B cell (primary cell): ENCODE measurements at regions not wholly inside any gene's neighbourhood (a gene's known extent, or its start where the extent isn't known, plus 50 kb on each side); places are given as distances from the start of the nearest gene placed in this dataset.

Experiments
- ATAC-seq: fragments of 200-7000 bp; cut with Tn5 transposase; one replicate; pipeline ENCODE4 v1.10.0; 2021; ENCODE audit warnings: low read depth, mild to moderate bottlenecking, moderate number of reproducible peaks, moderate library complexity
- CTCF ChIA-PET: fragments of 350-600 bp; sonication (Branson Sonifier 250); formaldehyde crosslinking; loops from one replicate; lab custom pipeline; 2021; ENCODE audit warnings: antibody characterized with exemption, inconsistent platforms; lab: Charles Lee
- POLR2A ChIA-PET: fragments of 350-600 bp; sonication (Branson Sonifier 250); formaldehyde crosslinking; loops from one replicate; lab custom pipeline; 2021; ENCODE audit warnings: antibody characterized with exemption; lab: Charles Lee
- DNase-seq: peaks from one replicate; pipeline ENCODE4 v3.0.0; 2013
- H2AFZ ChIP-seq: 2 replicates; pipeline ENCODE4 v1.6.1; 2012; ENCODE audit warnings: mild to moderate bottlenecking, low read depth, low read length; ENCODE audit not compliant: insufficient read depth, poor library complexity, severe bottlenecking
- H3K27ac ChIP-seq, 2 donors: 1 replicate in 1 of 2; 2 replicates in 1 of 2; pipeline ENCODE4 v1.5.1; 2012 to 2013; ENCODE audit warnings: low read length in 2 of 2, mild to moderate bottlenecking in 2 of 2, moderate library complexity in 1 of 2
- H3K27me3 ChIP-seq, 4 experiments: fragments of 200-600 bp in 1 of 4; sonication (generic) in 1 of 4; replicated peaks in 1 of 4; 1 replicate in 2 of 4; 2 replicates in 2 of 4; pipeline versions ENCODE4 v1.6.1 to v1.7.0; 2013 to 2016; ENCODE audit warnings: low read length in 3 of 4, mild to moderate bottlenecking in 2 of 4, mixed read lengths in 1 of 4, moderate library complexity in 1 of 4; ENCODE audit not compliant: insufficient read depth in 4 of 4, control insufficient read depth in 3 of 4; ENCODE audit errors: control extremely low read depth in 1 of 4
- H3K36me3 ChIP-seq, 2 experiments: replicated peaks in 1 of 2; 1 replicate in 1 of 2; 2 replicates in 1 of 2; pipeline versions ENCODE4 v1.6.1 to v1.7.1; 2013; ENCODE audit warnings: low read length in 1 of 2; ENCODE audit not compliant: insufficient read depth in 2 of 2, control insufficient read depth in 1 of 2; ENCODE audit errors: control extremely low read depth in 1 of 2, extremely low read depth in 1 of 2
- H3K4me1 ChIP-seq, 2 donors: fragments of 200-600 bp in 1 of 2; sonication (generic) in 1 of 2; 1 replicate in 1 of 2; 2 replicates in 1 of 2; pipeline versions ENCODE4 v1.5.1 to v1.6.1; 2013 to 2017; ENCODE audit warnings: low read length in 2 of 2; ENCODE audit not compliant: control insufficient read depth in 2 of 2, insufficient read depth in 2 of 2
- H3K4me2 ChIP-seq: replicated peaks from 2 replicates; pipeline ENCODE3; 2012; ENCODE audit warnings: mild to moderate bottlenecking, low read depth, low read length; ENCODE audit not compliant: poor library complexity, severe bottlenecking
- H3K4me3 ChIP-seq, 5 experiments: fragments of 200-600 bp in 1 of 5; sonication (generic) in 1 of 5; 1 replicate in 3 of 5; 2 replicates in 2 of 5; pipeline versions ENCODE4 v1.5.1 to v1.7.0; 2011 to 2016; ENCODE audit warnings: low read length in 4 of 5, mild to moderate bottlenecking in 4 of 5, low read depth in 2 of 5, control low read depth in 1 of 5, moderate library complexity in 1 of 5; ENCODE audit not compliant: insufficient read depth in 1 of 5; ENCODE audit errors: control extremely low read depth in 1 of 5, extremely low read depth in 1 of 5
- H3K79me2 ChIP-seq: fragments of 200-600 bp; sonication (generic); one replicate; pipeline ENCODE4 v1.6.0; 2016; ENCODE audit warnings: low read length; ENCODE audit not compliant: control insufficient read depth, insufficient read depth
- H3K9ac ChIP-seq: fragments of 200-600 bp; sonication (generic); 2 replicates; pipeline ENCODE4 v1.6.1; 2017; ENCODE audit warnings: mild to moderate bottlenecking, low read length, moderate library complexity
- H3K9me3 ChIP-seq, 3 donors: one replicate each; pipeline versions ENCODE4 v1.6.1 to v1.7.1; 2013; ENCODE audit warnings: low read length in 2 of 3; ENCODE audit not compliant: control insufficient read depth in 2 of 3, insufficient read depth in 1 of 3; ENCODE audit errors: control extremely low read depth in 1 of 3
- H4K20me1 ChIP-seq: 2 replicates; pipeline ENCODE4 v1.6.0; 2012; ENCODE audit warnings: mild to moderate bottlenecking, low read length; ENCODE audit not compliant: insufficient read depth, control insufficient read depth, poor library complexity, severe bottlenecking
- H3K27ac Mint-ChIP-seq: one replicate; pipeline ENCODE4 v1.8.0; 2021; ENCODE audit warnings: mixed read lengths
- H3K27me3 Mint-ChIP-seq: one replicate; pipeline ENCODE4 v1.8.0; 2021; ENCODE audit warnings: mixed read lengths
- H3K4me1 Mint-ChIP-seq: one replicate; pipeline ENCODE4 v1.8.0; 2021; ENCODE audit warnings: mixed read lengths
- H3K4me3 Mint-ChIP-seq: one replicate; pipeline ENCODE4 v1.8.0; 2021; ENCODE audit warnings: mixed read lengths
- H3K9me3 Mint-ChIP-seq: one replicate; pipeline ENCODE4 v1.8.0; 2022; ENCODE audit warnings: mixed read lengths; ENCODE audit not compliant: insufficient read depth
- CTCF ChIP-seq: fragments of 200-600 bp; IDR thresholded peaks from one replicate; pipeline ENCODE4 v1.8.0; 2022; ENCODE audit warnings: antibody characterized with exemption, mild to moderate bottlenecking
- EZH2 ChIP-seq: IDR thresholded peaks from 2 replicates; pipeline ENCODE4 v1.6.1; 2012; ENCODE audit warnings: borderline replicate concordance, low read depth, mild to moderate bottlenecking, moderate library complexity, low read length; ENCODE audit not compliant: insufficient read depth, poor library complexity, severe bottlenecking
- WGBS: methylation state at CpG from one replicate; pipeline ENCODE4 v1.1.5; 2013; ENCODE audit warnings: missing lambda C conversion rate; ENCODE audit not compliant: insufficient coverage; 5-methylcytosine and 5-hydroxymethylcytosine counted together
- intact Hi-C: fragments of 100-400 bp; cut with micrococcal nuclease; formaldehyde crosslinking; loops from one replicate; pipeline ENCODE4 v1.10.0; 2022

GRCh38 chr1:80993154-80993980 is 807.4 kb upstream of the ADGRL2 start:
- no peak overlapping the region for H3K27ac ChIP-seq
- ATAC-seq (no peak), DNase-seq (no peak)
- no peak for TF ChIP-seq EZH2
- no peak for TF ChIP-seq CTCF
- H3K4me3 ChIP-seq = no peak overlapping the region
- H2AFZ ChIP-seq = no peak overlapping the region
- H3K9me3 Mint-ChIP-seq = peaks cover 2% of the 10 kb centered on the region
- H3K4me1 Mint-ChIP-seq = no peaks in the 10 kb centered on the region
- no peaks in the 10 kb centered on the region for H3K4me1 ChIP-seq
- H3K27me3 ChIP-seq = no peaks in the 10 kb centered on the region
- no peaks in the 10 kb centered on the region for H3K27me3 Mint-ChIP-seq
- no peaks in the 10 kb centered on the region for H3K79me2 ChIP-seq
- intact Hi-C loops = no loop called here
- no peaks in the 10 kb centered on the region for H4K20me1 ChIP-seq
- WGBS = no CpG with 5 or more reads among the region's 4 CpGs
- no peak overlapping the region for H3K9ac ChIP-seq
- ChIA-PET CTCF (no interaction called here), POLR2A (no interaction called here)
- H3K9me3 ChIP-seq = no peaks in the 10 kb centered on the region
- H3K27ac Mint-ChIP-seq = no peak overlapping the region
- no peaks in the 10 kb centered on the region for H3K36me3 ChIP-seq
- H3K4me2 ChIP-seq = no peak overlapping the region
- H3K4me3 Mint-ChIP-seq = no peak overlapping the region

GRCh38 chr1:80989455-80989854 is 811.3 kb upstream of the ADGRL2 start:
- no peaks in the 10 kb centered on the region for H3K27me3 Mint-ChIP-seq
- Histone ChIP-seq H3K9ac (no peak overlapping the region), H3K4me3 (no peak overlapping the region), H3K27ac (no peak overlapping the region), H3K4me2 (no peak overlapping the region), H4K20me1 (no peaks in the 10 kb centered on the region), H3K4me1 (no peaks in the 10 kb centered on the region), H3K79me2 (no peaks in the 10 kb centered on the region), H3K36me3 (no peaks in the 10 kb centered on the region), H2AFZ (no peak overlapping the region), H3K27me3 (no peaks in the 10 kb centered on the region), H3K9me3 (no peaks in the 10 kb centered on the region)
- TF ChIP-seq CTCF = no peak
- ChIA-PET CTCF (no interaction called here), POLR2A (no interaction called here)
- no CpG with 5 or more reads among the region's 2 CpGs for WGBS
- H3K27ac Mint-ChIP-seq = no peak overlapping the region
- no peaks in the 10 kb centered on the region for H3K4me1 Mint-ChIP-seq
- H3K4me3 Mint-ChIP-seq = no peak overlapping the region
- intact Hi-C loops = no loop called here
- DNase-seq = no peak
- ATAC-seq = no peak
- H3K9me3 Mint-ChIP-seq = peaks cover 2% of the 10 kb centered on the region
